ENCODE measurements at regions not wholly inside any gene's neighbourhood (a gene's known extent, or its start where the extent isn't known, plus 50 kb on each side); places are given as distances from the start of the nearest gene placed in this dataset.

- no peak for ATAC-seq
Measured at GRCh38 chr21:24730661-24731060, 876.6 kb downstream of the MRPL39 start.

GRCh38 chr21:24729568-24729967 lies 877.7 kb downstream of the MRPL39 start:
- TF ChIP-seq POLR2A (IDR thresholded peaks at IDR 0.05) = no peak
- 55 to 57% methylated on average over 3 of the region's 3 CpGs for whole genome bisulfite sequencing, 2 donors (ENCODE audit: low coverage in 1 of 2)

More at GRCh38 chr21:24730661-24731060, 876.6 kb downstream of the MRPL39 start:
- Histone ChIP-seq H3K4me1 (no peaks in the 10 kb centered on the region), H3K27me3 (no peaks in the 10 kb centered on the region), H3K36me3 (no peaks in the 10 kb centered on the region), H3K27ac (no peak overlapping the region), H3K9me3 (no peaks in the 10 kb centered on the region), H3K4me3 (no peak overlapping the region)
- 57 to 59% methylated on average over 1 of the region's 1 CpG for WGBS, 2 donors (ENCODE audit: low coverage in 1 of 2)
- TF ChIP-seq EP300 (IDR thresholded peaks at IDR 0.05) (no peak), POLR2A (IDR thresholded peaks at IDR 0.05) (no peak), CTCF (IDR thresholded peaks at IDR 0.05) (no peak), POLR2AphosphoS5 (IDR thresholded peaks at IDR 0.05) (no peak)

GRCh38 chr21:24727803-24728440 lies 879.4 kb downstream of the MRPL39 start:
- H3K36me3 ChIP-seq = no peaks in the 10 kb centered on the region
- H3K4me3 ChIP-seq = no peak overlapping the region
- no peaks in the 10 kb centered on the region for H3K9me3 ChIP-seq
- WGBS, 2 donors (ENCODE audit: low coverage in 1 of 2) = 20 to 24% methylated on average over 4 of the region's 4 CpGs
- peak; percentile 31 for ATAC-seq
- H3K27me3 ChIP-seq = no peaks in the 10 kb centered on the region
- no peaks in the 10 kb centered on the region for H3K4me1 ChIP-seq
- no peak overlapping the region for H3K27ac ChIP-seq
- TF ChIP-seq POLR2AphosphoS5 (IDR thresholded peaks at IDR 0.05) = no peak
- no peak for TF ChIP-seq CTCF (IDR thresholded peaks at IDR 0.05)
- TF ChIP-seq POLR2A (IDR thresholded peaks at IDR 0.05) = no peak
- no peak for TF ChIP-seq EP300 (IDR thresholded peaks at IDR 0.05)

More at GRCh38 chr21:24729568-24729967, 877.7 kb downstream of the MRPL39 start:
- Histone ChIP-seq H3K4me3 (no peak overlapping the region), H3K4me1 (no peaks in the 10 kb centered on the region), H3K9me3 (no peaks in the 10 kb centered on the region), H3K36me3 (no peaks in the 10 kb centered on the region), H3K27me3 (no peaks in the 10 kb centered on the region), H3K27ac (no peak overlapping the region)
- no peak for ATAC-seq

- no peaks in the 10 kb centered on the region for H3K4me1 ChIP-seq
- no peaks in the 10 kb centered on the region for H3K9me3 ChIP-seq
- ATAC-seq = no peak
- no peaks in the 10 kb centered on the region for H3K27me3 ChIP-seq
- TF ChIP-seq EP300 (IDR thresholded peaks at IDR 0.05) = no peak
- no peak for TF ChIP-seq CTCF (IDR thresholded peaks at IDR 0.05)
- TF ChIP-seq POLR2AphosphoS5 (IDR thresholded peaks at IDR 0.05) = no peak
- no peak for TF ChIP-seq POLR2A (IDR thresholded peaks at IDR 0.05)
- 43 to 52% methylated on average over 3 of the region's 3 CpGs for WGBS, 2 donors (ENCODE audit: low coverage in 1 of 2)
- H3K27ac ChIP-seq = no peak overlapping the region
- no peak overlapping the region for H3K4me3 ChIP-seq
- H3K36me3 ChIP-seq = no peaks in the 10 kb centered on the region
Measured at GRCh38 chr21:24716281-24716918, 890.9 kb downstream of the MRPL39 start.

- Histone ChIP-seq H3K9me3 (no peaks in the 10 kb centered on the region), H3K4me3 (no peak overlapping the region), H3K27ac (no peak overlapping the region), H3K27me3 (no peaks in the 10 kb centered on the region), H3K4me1 (no peaks in the 10 kb centered on the region), H3K36me3 (no peaks in the 10 kb centered on the region)
- WGBS, 2 donors (ENCODE audit: low coverage in 1 of 2) = 42 to 73% methylated on average over 2 of the region's 2 CpGs
- TF ChIP-seq CTCF (IDR thresholded peaks at IDR 0.05) (no peak), POLR2A (IDR thresholded peaks at IDR 0.05) (no peak), POLR2AphosphoS5 (IDR thresholded peaks at IDR 0.05) (no peak), EP300 (IDR thresholded peaks at IDR 0.05) (no peak)
- ATAC-seq = no peak
Measured at GRCh38 chr21:24714646-24715200, 892.6 kb downstream of the MRPL39 start.
